HG03457 (cell line): ENCODE measurements at regions not wholly inside any gene's neighbourhood (a gene's known extent, or its start where the extent isn't known, plus 50 kb on each side); places are given as distances from the start of the nearest gene placed in this dataset.

Experiments
- ATAC-seq: cut with Tn5 transposase; IDR thresholded peaks from one replicate; pipeline ENCODE4 v1.9.1; 2021; ENCODE audit warnings: moderate number of reproducible peaks; ENCODE audit not compliant: unreplicated experiment

DNA sequence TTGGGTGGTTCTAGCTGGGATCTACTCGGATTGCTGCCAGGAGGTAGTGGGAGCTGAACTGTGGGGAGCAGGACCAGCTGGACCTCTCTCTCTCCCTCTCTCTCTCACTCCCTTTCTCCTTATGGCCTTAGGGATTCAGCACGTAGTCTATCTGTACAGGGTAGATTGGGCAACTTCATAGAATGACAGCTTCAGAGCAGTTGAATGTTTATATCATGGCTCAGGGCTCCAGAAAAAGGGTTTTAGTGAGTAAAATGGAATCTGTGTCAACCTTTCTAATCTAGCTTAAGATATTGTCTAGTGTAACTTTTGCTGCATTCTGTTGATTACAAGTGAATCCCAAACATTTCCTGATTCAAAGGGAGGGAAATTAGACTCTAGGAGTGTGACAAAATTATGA is 127.7 kb upstream of the PDGFD start:
- ATAC-seq, result no peak

DNA sequence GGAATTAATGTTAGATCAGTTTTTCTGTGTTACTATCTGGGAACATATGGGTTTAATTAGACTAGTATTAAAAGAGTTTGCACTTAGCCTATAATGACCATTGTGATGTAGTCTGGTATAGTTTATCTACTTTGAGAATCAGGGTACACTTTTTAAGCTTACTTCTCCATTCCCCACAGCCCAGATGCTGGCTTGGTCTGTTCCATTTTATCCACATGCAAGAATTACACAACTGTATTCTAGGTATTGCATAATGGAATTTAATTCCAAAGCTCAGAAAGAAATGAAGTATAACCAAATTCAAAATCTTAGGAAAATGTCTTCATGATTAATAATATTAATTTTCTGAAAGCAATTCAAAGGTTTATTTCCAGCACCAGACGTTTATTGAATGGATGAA is 122.2 kb upstream of the PDGFD start:
- ATAC-seq, result no peak

DNA sequence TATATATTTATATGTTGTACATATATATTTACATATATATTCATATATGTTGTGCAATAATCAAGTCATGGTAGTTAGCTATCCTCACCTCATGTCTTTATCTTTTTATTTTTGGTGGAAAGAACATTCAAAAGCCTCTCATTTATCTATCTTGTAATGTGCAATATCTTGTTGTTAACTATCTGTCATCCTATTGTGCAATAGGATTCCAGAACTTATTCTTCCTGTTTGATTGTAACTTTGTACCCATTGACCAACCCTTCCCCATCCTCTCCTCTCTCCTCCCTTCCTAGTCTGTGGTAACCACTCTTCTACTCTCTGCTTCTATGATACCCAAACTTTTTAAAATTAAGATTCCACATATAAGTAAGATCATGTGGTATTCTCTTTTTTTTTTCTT is 115.6 kb upstream of the PDGFD start:
- ATAC-seq, result no peak

DNA sequence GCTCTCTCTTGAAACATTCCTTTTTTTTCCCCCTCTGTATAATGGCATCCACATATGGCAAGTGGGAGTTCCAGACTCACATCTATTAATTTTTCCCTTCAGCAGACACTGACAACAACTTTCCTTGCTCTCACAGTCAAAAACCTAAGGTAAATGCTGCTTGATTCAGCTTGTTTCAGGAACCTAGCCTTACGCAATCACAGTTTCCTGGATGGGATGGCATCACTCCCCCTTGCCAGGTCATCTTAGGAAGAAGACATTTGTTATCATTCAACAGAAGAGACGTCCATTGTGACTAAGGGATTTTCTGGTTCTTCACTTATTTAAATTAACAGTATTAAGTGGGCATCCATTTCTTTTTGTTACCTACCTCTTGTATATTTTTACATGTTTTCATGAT is 112.0 kb upstream of the PDGFD start:
- ATAC-seq, result no peak

DNA sequence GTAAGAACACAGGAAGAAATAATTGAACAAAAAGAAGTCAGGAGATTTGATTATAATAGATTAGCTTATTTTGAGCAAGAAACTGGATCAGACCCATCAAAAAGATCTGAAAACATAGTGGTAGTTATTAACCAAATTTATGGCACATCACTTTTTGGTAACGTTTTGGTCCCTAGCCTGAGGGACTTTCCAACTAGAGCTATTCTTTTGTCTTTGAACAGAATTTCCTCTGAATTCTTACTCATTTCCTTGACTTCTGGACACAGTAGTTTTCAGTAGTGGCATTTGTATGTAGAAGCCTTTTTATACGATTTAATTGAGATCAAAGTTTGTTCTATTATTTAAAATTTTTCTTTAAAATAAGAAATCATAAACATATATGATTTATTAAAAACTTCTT is 96.5 kb upstream of the PDGFD start:
- no peak for ATAC-seq

DNA sequence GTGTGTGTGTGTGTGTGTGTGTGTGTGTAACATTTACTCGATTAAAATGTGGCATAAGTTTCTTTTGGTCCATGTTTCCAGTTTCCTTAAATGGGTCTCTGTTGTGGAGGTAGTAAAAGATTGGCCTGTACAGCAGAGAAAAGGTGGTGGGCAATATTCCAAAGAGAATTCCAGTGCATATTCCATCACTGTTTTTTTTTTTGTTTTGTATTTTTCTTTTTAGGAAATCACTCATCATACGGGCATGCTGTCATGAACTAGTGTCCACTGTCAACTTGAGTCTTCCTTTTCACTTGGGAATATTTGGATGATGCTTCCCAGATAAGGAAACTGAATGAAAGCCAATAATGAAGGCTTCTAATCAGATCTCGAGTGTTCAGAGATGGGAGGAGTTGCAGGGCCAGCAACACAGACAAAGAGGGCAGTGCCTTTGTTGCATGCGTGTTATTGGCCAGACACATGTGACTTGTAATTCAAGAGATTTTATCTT is 95.2 kb upstream of the PDGFD start:
- ATAC-seq, result no peak

DNA sequence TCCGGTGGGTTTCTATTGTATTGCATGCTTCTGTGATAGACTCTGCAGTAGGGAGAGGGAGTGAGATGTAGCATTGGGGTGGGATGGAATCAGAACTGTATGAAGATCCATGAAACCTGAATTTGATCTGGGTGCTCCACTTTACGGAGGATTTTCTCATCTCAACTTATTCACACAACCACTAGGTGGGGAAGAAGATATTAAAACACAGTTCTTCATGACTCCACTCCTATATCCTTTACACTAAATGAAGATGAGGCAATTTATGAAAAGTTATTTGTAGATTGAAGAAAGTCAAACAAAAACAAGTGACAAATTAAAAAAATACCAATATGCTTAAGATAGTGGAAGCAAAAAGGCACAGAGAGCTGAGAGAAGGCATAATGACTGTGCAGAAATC is 92.6 kb upstream of the PDGFD start:
- ATAC-seq, result no peak

DNA sequence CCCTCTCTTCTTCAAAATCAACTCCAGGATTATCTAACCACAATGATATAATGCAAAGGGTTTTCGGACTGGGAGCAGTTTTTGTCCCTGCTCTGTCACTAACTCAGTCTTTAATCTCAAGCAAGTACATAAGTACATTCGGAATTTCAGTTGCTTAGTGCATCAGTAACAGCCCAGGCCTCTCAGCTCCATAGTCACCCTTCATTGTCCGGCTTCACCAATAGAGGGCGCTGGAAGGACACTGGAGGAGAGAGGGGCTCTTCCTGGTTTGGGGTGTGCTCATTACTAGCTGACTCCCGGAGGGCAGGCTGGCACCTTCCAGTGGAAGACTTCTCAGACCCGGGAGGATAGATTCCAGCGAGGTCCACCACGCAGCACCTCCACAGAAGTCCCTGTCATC is 90.4 kb upstream of the PDGFD start:
- ATAC-seq, result no peak

DNA sequence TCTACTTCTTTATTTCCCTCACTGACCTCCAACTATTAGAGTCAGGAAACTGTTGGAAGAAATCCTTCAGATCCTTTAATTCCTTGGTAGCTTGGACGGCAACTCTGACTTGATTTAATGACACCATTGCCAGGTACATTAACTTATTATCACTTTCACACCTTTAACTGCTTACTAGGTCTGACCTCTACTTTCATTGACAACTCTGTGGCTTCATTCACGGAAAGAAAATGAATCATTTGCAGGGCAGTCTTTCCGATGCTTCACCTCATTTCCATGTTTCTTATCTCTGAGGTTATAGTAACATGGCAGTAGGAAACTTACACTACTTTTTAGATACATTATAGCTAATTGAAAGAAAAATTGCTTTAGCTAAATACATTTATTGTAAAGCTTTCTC is 82.6 kb upstream of the PDGFD start:
- no peak for ATAC-seq

DNA sequence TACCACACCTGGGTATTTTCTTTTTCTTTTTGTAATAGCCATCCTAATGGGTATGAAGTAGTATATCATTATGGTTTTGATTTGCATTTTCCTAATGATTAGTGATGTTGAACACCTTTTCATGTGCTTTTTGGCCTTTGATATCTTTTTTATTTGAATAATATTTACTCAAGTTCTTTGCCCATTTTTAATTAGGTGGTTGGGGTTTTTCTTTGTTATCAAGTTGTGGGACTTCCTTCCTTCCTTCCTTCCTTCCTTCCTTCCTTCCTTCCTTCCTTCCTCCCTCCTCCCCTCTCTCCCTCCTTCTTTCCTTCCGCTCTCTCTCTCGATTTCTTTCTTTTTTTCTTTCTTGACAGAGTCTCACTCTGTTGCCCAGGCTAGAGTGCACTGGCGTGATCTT is 75.0 kb upstream of the PDGFD start:
- ATAC-seq, result no peak

DNA sequence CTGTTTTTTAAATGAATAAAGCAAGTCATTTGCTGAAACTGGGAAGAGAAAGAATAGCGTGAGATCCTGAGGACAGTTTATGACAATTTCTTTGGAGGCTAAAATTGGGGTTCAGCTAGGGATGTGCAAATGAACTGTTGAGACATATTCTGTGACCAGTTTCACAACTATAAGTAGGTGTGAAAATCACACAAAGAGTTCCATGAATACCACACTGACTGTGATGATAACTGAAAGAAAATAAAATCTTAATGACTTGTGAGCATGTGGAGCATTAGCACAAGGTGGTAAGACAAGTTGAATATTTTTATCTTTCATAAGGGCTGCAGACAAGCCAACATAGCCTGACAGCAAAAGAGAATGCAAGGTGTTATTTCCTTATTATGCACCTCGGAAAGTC is 61.1 kb upstream of the PDGFD start:
- ATAC-seq, result no peak

DNA sequence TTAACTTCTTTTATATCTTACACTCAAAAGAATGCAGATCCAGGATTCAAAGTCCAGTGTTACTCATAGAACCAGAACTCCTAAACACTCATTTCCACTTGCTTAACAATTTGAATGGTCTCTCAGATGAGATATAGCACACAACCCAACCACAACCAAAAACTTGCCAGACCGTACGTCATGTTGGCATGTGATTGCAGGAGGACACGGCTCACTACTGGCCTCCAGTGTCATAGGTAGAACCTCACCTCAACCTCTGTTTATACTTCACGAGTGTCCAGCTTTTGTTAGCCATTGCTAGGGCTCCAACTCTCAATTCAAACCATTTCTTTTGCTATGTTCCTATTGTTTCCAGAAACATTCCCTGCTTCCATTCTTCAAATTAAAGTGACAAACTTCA is 58.5 kb upstream of the PDGFD start:
- no peak for ATAC-seq

DNA sequence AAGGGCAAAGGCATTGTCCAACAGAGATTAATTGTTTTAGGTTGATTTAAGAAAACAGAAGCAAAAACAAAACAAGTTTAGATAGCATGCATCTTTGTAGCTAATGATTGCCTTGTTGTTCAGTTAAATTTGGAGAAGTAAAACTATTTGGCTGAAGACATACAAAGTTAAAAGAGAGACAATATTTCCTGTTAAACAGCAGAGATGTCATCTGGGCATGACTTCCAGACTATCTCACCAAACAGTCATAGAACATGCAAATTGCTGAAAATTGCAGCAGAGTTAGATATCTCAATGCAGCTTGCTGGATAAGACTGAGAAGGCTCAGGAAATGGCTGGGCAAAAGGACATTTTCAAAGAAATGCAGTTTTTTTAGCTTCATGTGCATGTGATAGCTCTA is 57.5 kb upstream of the PDGFD start:
- ATAC-seq, result no peak

DNA sequence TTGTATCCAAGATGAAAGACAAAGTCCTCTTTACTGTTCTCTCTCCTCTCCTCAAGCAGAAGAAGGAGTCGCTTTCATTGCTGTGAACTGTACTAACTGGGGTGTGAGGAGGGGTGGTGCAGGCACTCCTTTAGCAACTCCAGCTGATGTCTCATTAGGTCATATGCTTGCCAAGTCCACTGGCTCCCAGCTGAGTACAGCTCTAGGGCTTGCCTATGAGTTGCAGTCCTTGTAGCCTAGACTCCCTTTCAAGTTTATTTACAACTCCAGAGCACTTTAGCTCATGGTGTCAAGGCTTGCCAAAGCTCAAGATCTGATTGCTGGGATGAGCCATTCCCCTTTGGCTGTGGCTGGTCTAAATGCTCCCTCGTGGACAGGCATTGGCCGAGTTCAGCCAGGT is 55.1 kb upstream of the PDGFD start:
- no peak for ATAC-seq

DNA sequence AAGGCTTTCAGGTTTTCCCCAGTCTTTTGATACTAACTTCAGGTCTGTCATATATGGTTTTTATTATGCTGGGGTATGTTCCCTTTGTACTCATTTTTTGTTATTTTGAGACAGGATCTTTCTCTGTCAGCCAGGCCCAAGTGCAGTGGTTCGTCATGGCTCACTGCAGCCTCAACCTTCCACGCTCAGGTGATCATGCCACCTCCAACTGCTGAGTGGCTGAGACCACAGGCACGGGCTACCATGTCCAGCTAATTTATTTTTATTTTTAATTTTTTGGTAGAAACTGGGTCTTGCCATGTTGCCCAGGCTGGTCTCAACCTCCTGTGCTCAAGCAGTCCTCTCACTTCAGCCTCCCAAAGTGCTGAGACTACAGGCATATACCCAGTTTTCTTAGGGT is 50.6 kb upstream of the PDGFD start:
- no peak for ATAC-seq
